ENCODE measurements at regions not wholly inside any gene's neighbourhood (a gene's known extent, or its start where the extent isn't known, plus 50 kb on each side); places are given as distances from the start of the nearest gene placed in this dataset.
A peak's percentile ranks its signal among the peaks of the same experiment; 100 is the strongest.

DNA sequence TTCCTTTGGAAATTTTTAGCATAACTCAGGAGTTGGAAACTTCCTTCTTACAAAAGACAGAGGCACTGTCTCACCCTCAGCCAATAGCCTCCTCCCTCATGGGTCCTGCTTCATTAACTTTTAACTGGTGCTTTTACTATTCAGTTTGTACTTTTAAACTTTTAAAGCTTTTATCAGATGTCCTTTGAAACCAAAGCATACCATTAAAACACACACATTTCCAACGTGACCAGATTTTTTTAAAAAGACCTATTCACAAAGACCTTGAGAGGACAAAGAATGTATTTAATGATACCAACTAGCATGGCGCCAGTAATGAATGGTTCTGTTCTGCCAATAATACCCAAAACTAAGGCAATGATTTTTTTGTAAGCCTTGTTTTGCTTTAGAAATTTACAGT lies 173.6 kb upstream of the EEA1 start:
- DNase-seq (ENCODE audit: low read depth, low spot score): no peak
- H3K9me3 Mint-ChIP-seq: peaks cover 3% of the 10 kb centered on the region
- TF ChIP-seq, protein P1, sequence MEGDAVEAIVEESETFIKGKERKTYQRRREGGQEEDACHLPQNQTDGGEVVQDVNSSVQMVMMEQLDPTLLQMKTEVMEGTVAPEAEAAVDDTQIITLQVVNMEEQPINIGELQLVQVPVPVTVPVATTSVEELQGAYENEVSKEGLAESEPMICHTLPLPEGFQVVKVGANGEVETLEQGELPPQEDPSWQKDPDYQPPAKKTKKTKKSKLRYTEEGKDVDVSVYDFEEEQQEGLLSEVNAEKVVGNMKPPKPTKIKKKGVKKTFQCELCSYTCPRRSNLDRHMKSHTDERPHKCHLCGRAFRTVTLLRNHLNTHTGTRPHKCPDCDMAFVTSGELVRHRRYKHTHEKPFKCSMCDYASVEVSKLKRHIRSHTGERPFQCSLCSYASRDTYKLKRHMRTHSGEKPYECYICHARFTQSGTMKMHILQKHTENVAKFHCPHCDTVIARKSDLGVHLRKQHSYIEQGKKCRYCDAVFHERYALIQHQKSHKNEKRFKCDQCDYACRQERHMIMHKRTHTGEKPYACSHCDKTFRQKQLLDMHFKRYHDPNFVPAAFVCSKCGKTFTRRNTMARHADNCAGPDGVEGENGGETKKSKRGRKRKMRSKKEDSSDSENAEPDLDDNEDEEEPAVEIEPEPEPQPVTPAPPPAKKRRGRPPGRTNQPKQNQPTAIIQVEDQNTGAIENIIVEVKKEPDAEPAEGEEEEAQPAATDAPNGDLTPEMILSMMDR (conservative IDR thresholded peaks at IDR 0.05): no peak
- H3K4me1 Mint-ChIP-seq: peaks cover 28% of the 10 kb centered on the region
- H3K27me3 Mint-ChIP-seq (ENCODE audit: low read depth): no peaks in the 10 kb centered on the region
- H3K27ac Mint-ChIP-seq (ENCODE audit: unreplicated experiment): peak overlapping the region; percentile 88
- H3K36me3 Mint-ChIP-seq (ENCODE audit: low read depth): no peaks in the 10 kb centered on the region
- H3K4me3 Mint-ChIP-seq: no peak overlapping the region

DNA sequence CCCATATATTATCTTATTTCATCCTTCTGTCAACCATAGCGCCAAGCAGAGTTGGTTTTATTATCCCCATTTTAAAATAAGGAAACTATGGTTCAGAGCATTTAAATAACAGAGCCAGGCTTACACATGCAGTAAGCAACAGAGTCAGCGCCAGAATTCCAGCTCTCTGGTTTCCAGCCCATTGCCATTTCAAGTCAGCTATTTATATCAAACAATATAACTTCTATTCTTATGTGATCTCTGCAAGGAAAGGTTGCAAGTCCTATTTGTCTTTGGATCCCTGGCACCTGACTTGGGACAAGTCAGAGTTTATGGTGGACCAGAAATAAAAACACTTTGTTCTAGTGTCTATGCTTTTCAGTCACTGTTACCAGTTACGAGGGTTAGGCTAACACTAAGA lies 174.1 kb upstream of the EEA1 start:
- DNase-seq (ENCODE audit: low read depth, low spot score): no peak
- TF ChIP-seq, protein P1 (conservative IDR thresholded peaks at IDR 0.05): no peak
- peaks cover 2% of the 10 kb centered on the region for H3K9me3 Mint-ChIP-seq
- H3K36me3 Mint-ChIP-seq (ENCODE audit: low read depth): no peaks in the 10 kb centered on the region
- H3K27me3 Mint-ChIP-seq (ENCODE audit: low read depth): no peaks in the 10 kb centered on the region
- peaks cover 28% of the 10 kb centered on the region for H3K4me1 Mint-ChIP-seq
- H3K4me3 Mint-ChIP-seq: no peak overlapping the region
- no peak overlapping the region for H3K27ac Mint-ChIP-seq (ENCODE audit: unreplicated experiment)

DNA sequence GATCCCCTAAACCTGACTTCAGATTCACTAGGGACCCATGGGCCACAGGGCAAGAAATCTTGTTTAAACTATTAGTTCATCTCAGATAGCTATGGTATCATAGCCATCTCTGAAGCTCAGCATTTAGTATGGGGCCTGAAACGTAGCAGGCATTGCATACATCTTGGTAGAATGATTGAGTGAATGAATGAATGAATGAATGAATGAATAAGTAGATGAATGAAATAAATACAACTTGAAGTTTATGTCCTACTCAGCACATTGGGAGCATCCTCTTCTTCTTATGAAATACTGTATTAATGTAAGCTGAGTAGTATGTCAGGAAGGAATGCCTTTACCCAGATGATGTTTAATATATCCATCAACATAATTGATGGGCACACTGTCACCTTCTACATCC lies 175.4 kb upstream of the EEA1 start:
- peaks cover 27% of the 10 kb centered on the region for H3K4me1 Mint-ChIP-seq
- H3K9me3 Mint-ChIP-seq: no peaks in the 10 kb centered on the region
- H3K27ac Mint-ChIP-seq (ENCODE audit: unreplicated experiment): no peak overlapping the region
- H3K27me3 Mint-ChIP-seq (ENCODE audit: low read depth): no peaks in the 10 kb centered on the region
- TF ChIP-seq, protein P1 (conservative IDR thresholded peaks at IDR 0.05): no peak
- H3K36me3 Mint-ChIP-seq (ENCODE audit: low read depth): no peaks in the 10 kb centered on the region
- no peak overlapping the region for H3K4me3 Mint-ChIP-seq
- no peak for DNase-seq (ENCODE audit: low read depth, low spot score)

DNA sequence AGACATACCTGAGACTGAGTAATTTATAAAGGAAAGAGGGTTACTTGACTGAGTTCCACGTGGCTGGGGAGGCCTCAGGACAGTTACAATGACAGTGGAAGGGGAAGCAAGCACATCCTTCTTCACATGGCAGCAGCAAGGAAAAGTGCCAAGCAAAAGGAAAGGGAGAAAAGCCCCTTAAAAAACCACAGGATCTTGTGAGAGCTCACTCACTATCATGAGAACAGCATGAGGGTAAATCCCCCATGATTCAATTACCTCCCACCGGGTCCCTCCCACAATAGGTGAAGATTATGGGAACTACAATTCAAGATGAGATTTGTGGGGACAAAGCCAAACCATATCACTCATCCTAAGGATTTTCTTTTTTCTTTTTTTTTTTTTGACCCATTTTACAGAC lies 177.8 kb upstream of the EEA1 start:
- H3K36me3 Mint-ChIP-seq (ENCODE audit: low read depth): no peaks in the 10 kb centered on the region
- H3K27ac Mint-ChIP-seq (ENCODE audit: unreplicated experiment): no peak overlapping the region
- no peaks in the 10 kb centered on the region for H3K27me3 Mint-ChIP-seq (ENCODE audit: low read depth)
- peaks cover 23% of the 10 kb centered on the region for H3K4me1 Mint-ChIP-seq
- no peak overlapping the region for H3K4me3 Mint-ChIP-seq
- H3K9me3 Mint-ChIP-seq: no peaks in the 10 kb centered on the region
- TF ChIP-seq, protein P1 (conservative IDR thresholded peaks at IDR 0.05): no peak
- no peak for DNase-seq (ENCODE audit: low read depth, low spot score)

DNA sequence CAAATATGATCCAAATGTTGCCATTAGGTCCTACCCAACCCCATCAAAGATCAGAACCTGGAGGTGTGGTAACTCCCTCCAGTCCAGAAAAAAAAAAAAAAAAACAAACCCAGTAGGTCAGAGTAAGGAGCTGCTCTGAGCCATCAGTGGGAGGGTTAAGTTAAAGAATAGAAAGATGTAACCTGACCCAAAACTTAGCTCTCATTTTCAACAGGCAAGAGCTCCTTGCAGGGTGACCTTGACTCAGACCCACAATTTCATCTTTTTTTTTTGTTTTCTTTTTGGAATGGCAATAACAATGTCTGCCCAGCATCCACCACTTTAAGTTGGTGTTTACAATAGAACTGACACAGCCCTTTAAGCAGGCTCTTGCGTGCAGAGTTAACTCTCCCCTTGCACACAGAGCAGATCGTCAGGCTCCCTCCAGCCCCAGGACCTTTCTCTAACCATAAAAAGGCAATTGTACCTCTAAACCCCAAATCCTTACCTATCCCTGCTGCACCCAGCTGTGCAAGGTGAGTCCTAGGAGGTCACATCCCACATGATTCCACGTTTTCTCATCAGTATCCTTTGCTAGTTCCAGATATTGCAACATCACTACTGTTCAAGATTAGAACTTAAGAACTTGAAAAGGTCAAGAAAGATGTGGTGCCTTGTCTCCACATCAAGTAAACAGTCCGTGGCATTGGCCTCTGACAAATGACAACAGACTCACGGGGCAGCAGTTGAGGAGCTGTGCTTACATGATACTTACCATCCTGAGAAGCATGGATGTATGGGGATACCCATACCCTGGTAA lies 178.6 kb upstream of the EEA1 start:
- no peaks in the 10 kb centered on the region for H3K36me3 Mint-ChIP-seq (ENCODE audit: low read depth)

More for the DNA sequence above, 178.6 kb upstream of the EEA1 start:
- TF ChIP-seq, protein P1 (conservative IDR thresholded peaks at IDR 0.05): no peak
- DNase-seq (ENCODE audit: low read depth, low spot score): no peak
- Mint-ChIP-seq H3K4me3 (no peak overlapping the region), H3K27me3 (ENCODE audit: low read depth) (no peaks in the 10 kb centered on the region), H3K9me3 (no peaks in the 10 kb centered on the region), H3K4me1 (peaks cover 15% of the 10 kb centered on the region), H3K27ac (ENCODE audit: unreplicated experiment) (no peak overlapping the region)
